Immature natural killer cell (primary cell): ENCODE measurements at regions not wholly inside any gene's neighbourhood (a gene's known extent, or its start where the extent isn't known, plus 50 kb on each side); places are given as distances from the start of the nearest gene placed in this dataset.

Experiments
- DNase-seq, 3 donors: peaks; one replicate each; pipeline ENCODE4 v3.0.0; 2022; ENCODE audit warnings: mixed read lengths in 1 of 3
- H3K27ac Mint-ChIP-seq, 6 donors: one replicate each; pipeline ENCODE4 v1.8.0; 2020; ENCODE audit warnings: mixed read lengths in 6 of 6, mild to moderate bottlenecking in 5 of 6, inconsistent platforms in 4 of 6, moderate library complexity in 3 of 6
- H3K27me3 Mint-ChIP-seq, 3 donors: one replicate each; pipeline ENCODE4 v1.8.0; 2020 to 2021; ENCODE audit warnings: low read depth in 3 of 3, mild to moderate bottlenecking in 3 of 3, mixed read lengths in 3 of 3, moderate library complexity in 3 of 3, inconsistent platforms in 1 of 3
- H3K36me3 Mint-ChIP-seq, 3 donors: one replicate each; pipeline ENCODE4 v1.8.0; 2020; ENCODE audit warnings: mixed read lengths in 3 of 3, inconsistent platforms in 2 of 3, mild to moderate bottlenecking in 2 of 3
- H3K4me1 Mint-ChIP-seq, 2 donors: one replicate each; pipeline ENCODE4 v1.8.0; 2020; ENCODE audit warnings: inconsistent platforms in 2 of 2, mild to moderate bottlenecking in 2 of 2, mixed read lengths in 2 of 2, moderate library complexity in 1 of 2
- H3K4me3 Mint-ChIP-seq, 5 donors: one replicate each; pipeline ENCODE4 v1.8.0; 2020; ENCODE audit warnings: mild to moderate bottlenecking in 5 of 5, mixed read lengths in 5 of 5, inconsistent platforms in 3 of 5, moderate library complexity in 3 of 5
- H3K9me3 Mint-ChIP-seq, 6 donors: one replicate each; pipeline ENCODE4 v1.8.0; 2020; ENCODE audit warnings: mild to moderate bottlenecking in 6 of 6, mixed read lengths in 6 of 6, inconsistent platforms in 4 of 6, moderate library complexity in 3 of 6

- peaks cover 0 to 1% (median 0%) of the 10 kb centered on the region in 6 donors for H3K9me3 Mint-ChIP-seq
- H3K27me3 Mint-ChIP-seq: peaks cover 0 to 3% (median 0%) of the 10 kb centered on the region in 3 donors
- no peaks in the 10 kb centered on the region for H3K36me3 Mint-ChIP-seq
- DNase-seq: no peak
- no peak overlapping the region for H3K4me3 Mint-ChIP-seq
- H3K27ac Mint-ChIP-seq: no peak overlapping the region
- no peaks in the 10 kb centered on the region for H3K4me1 Mint-ChIP-seq
These were observed 163.4 kb upstream of the SYN3 start for GRCh38 chr22:33221568-33221967.

DNA sequence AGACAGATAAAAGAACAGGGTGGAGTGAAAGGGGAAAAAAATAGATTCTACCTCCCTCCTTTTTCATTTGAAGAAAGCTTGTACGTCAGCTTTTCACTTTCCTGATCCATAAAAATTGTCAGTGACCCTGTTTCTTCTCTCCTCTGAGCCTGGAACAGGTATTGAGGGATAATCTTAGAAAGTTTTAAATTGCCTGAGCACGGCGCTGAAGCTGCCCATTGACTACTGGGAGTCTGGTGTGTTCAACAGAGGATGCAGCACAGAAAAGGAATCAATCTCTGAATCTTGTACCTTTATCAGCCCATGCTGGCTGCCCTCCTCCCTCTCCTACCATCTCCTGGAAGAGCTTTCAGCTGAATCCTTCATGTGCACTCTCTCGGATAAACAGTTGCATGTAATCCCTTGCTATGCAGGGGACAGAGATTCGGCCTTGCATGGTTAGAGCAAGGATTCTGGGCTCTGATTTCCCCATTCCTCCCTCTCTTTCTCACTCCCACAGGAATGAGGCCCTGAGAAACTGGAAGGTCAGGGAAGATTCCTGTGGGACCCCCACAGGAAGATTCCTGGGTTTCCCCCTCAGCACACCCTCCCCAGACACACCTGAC lies 162.4 kb upstream of the SYN3 start:
- Mint-ChIP-seq H3K27me3 (peaks cover 0 to 8% (median 0%) of the 10 kb centered on the region in 3 donors), H3K4me1 (no peaks in the 10 kb centered on the region), H3K27ac (no peak overlapping the region), H3K4me3 (no peak overlapping the region), H3K36me3 (no peaks in the 10 kb centered on the region), H3K9me3 (peaks cover 0 to 1% (median 0%) of the 10 kb centered on the region in 6 donors)
- DNase-seq: no peak

DNA sequence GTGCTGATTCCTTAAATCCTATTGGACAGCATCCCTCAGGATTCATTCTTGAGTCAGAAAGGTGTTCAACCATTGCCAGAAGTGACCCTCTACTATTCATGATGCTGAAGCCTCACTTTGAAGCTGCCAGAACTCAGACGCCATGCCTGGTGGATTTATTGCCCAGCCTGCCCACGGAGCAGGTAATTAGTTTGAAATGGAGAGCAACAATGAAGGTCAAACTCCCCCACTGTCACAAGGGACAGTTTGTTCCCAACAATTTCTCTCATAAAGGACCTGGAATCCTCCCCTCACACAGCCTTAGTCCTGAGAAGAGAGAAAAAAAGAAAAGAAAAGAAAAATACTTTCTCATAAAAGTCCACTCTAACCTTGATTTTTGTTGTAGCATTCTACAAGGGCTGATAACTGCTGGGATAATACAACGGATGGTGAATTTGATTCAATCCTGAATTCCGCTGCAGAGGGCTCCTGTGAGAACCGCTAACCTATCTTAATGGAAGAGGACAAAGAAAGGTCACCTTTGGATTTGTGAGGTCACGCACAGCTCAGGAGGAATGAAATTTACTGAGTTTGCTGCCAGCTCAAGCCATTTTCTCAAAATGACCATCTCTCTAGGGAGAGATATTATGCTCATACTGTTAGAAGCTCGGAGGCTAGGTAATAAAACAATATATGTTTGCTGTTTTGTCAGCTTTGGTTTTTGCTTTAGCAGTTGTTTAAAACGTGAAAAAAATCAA lies 161.6 kb upstream of the SYN3 start:
- H3K27ac Mint-ChIP-seq: no peak overlapping the region
- H3K36me3 Mint-ChIP-seq: no peaks in the 10 kb centered on the region
- H3K4me1 Mint-ChIP-seq: no peaks in the 10 kb centered on the region
- peaks cover 0 to 1% (median 0%) of the 10 kb centered on the region in 6 donors for H3K9me3 Mint-ChIP-seq
- no peak for DNase-seq
- peaks cover 0 to 8% (median 0%) of the 10 kb centered on the region in 3 donors for H3K27me3 Mint-ChIP-seq
- no peak overlapping the region for H3K4me3 Mint-ChIP-seq

- Mint-ChIP-seq H3K4me1 (no peaks in the 10 kb centered on the region), H3K27ac (no peak overlapping the region), H3K9me3 (peaks cover 0 to 3% (median 0%) of the 10 kb centered on the region in 6 donors), H3K36me3 (no peaks in the 10 kb centered on the region), H3K27me3 (peaks cover 0 to 10% (median 4%) of the 10 kb centered on the region in 3 donors), H3K4me3 (no peak overlapping the region)
- DNase-seq: no peak
These were observed 155.3 kb upstream of the SYN3 start for GRCh38 chr22:33213383-33214075.

DNA sequence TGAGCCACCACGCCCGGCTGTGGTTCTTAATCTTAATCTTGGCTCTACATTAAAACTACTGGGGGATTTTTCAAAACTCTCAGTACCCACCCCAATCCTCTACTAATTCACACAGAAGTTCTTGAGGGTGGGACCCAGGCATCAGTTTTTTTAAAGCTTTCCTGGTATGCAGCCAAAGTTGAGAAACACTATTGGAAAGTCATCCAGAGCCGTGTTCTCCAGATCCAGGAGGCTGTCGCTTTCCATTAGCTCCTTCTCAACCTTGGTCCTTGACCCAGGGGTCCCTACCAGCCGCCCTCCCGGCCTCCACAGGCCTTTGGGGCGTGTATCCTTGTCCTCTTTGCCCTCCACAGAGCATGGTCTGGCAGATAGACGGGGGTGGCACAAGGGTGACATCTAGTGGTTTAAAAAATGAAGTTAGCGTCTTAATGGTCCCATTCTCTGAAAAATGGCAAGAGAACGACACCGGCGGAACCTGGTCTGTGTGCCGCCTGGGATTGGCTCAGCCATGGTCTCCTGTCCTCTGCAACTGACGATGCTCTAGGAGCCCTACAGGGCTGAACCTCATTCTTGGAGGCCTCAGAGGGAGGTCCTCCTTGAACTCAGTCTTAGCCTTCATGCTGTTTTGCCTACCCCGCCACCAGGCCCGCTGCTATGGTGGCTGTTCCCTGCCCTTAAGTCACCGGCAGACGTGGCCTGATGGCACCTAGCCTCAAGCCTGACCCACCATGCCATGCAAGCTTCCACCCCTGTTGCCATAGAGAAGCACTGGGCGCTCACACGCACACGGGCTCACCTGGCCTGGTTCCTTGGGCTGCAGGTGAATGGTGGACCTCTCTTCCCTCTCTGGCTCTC lies 152.0 kb upstream of the SYN3 start:
- Mint-ChIP-seq H3K27ac (no peak overlapping the region), H3K36me3 (no peaks in the 10 kb centered on the region), H3K27me3 (peaks cover 2 to 8% (median 6%) of the 10 kb centered on the region in 3 donors), H3K4me1 (no peaks in the 10 kb centered on the region), H3K4me3 (no peak overlapping the region), H3K9me3 (peaks cover 0 to 2% (median 0%) of the 10 kb centered on the region in 6 donors)
- DNase-seq: no peak

- Mint-ChIP-seq H3K4me1 (no peaks in the 10 kb centered on the region), H3K36me3 (no peaks in the 10 kb centered on the region), H3K9me3 (no peaks in the 10 kb centered on the region), H3K4me3 (no peak overlapping the region), H3K27me3 (peaks cover 0 to 12% (median 10%) of the 10 kb centered on the region in 3 donors), H3K27ac (no peak overlapping the region)
- DNase-seq: no peak
These were observed 146.2 kb upstream of the SYN3 start for GRCh38 chr22:33204408-33204807.

GRCh38 chr22:33202455-33202854 lies 144.3 kb upstream of the SYN3 start:
- H3K4me1 Mint-ChIP-seq: no peaks in the 10 kb centered on the region
- no peaks in the 10 kb centered on the region for H3K9me3 Mint-ChIP-seq
- H3K27ac Mint-ChIP-seq: no peak overlapping the region
- no peaks in the 10 kb centered on the region for H3K36me3 Mint-ChIP-seq
- peaks cover 0 to 12% (median 10%) of the 10 kb centered on the region in 3 donors for H3K27me3 Mint-ChIP-seq
- DNase-seq: no peak
- H3K4me3 Mint-ChIP-seq: no peak overlapping the region

GRCh38 chr22:33194529-33195077 lies 136.4 kb upstream of the SYN3 start:
- peaks cover 0 to 4% (median 0%) of the 10 kb centered on the region in 3 donors for H3K27me3 Mint-ChIP-seq
- DNase-seq: no peak
- peaks cover 0 to 4% (median 0%) of the 10 kb centered on the region in 6 donors for H3K9me3 Mint-ChIP-seq
- H3K27ac Mint-ChIP-seq: no peak overlapping the region
- no peaks in the 10 kb centered on the region for H3K36me3 Mint-ChIP-seq
- H3K4me3 Mint-ChIP-seq: no peak overlapping the region
- H3K4me1 Mint-ChIP-seq: no peaks in the 10 kb centered on the region

- Mint-ChIP-seq H3K27ac (no peak overlapping the region), H3K4me1 (no peaks in the 10 kb centered on the region), H3K9me3 (peaks cover 0 to 4% (median 0%) of the 10 kb centered on the region in 6 donors), H3K36me3 (no peaks in the 10 kb centered on the region), H3K4me3 (no peak overlapping the region), H3K27me3 (peaks cover under 1 to 4% (median 3%) of the 10 kb centered on the region in 3 donors)
- DNase-seq: no peak
These were observed 134.0 kb upstream of the SYN3 start for GRCh38 chr22:33192156-33192555.

GRCh38 chr22:33188326-33188725 lies 130.1 kb upstream of the SYN3 start:
- no peaks in the 10 kb centered on the region for H3K36me3 Mint-ChIP-seq
- no peak overlapping the region for H3K4me3 Mint-ChIP-seq
- peaks cover 1 to 8% (median 2%) of the 10 kb centered on the region in 3 donors for H3K27me3 Mint-ChIP-seq
- DNase-seq: no peak
- peaks cover 0 to 4% (median 0%) of the 10 kb centered on the region in 6 donors for H3K9me3 Mint-ChIP-seq
- H3K4me1 Mint-ChIP-seq: no peaks in the 10 kb centered on the region
- H3K27ac Mint-ChIP-seq: no peak overlapping the region

DNA sequence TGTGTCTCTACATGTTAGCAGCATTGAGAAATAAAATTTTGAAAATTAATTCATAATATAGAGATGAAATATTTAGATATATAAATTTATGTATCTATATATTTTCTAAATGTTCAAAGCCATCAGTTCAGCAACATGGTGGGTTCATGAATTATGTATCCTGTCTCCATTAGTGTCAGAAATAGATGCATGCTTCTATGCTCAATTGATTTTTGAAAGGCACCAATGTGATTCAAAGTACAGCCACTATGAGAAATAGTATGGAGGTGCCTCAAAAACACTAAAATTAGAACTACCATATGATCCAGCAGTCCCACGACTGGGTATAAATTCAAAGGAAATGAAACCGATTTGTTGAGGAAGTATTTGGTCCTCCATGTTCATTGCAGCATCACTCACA lies 128.6 kb upstream of the SYN3 start:
- no peak for DNase-seq
- Mint-ChIP-seq H3K27ac (no peak overlapping the region), H3K4me3 (no peak overlapping the region), H3K36me3 (no peaks in the 10 kb centered on the region), H3K27me3 (peaks cover 0 to 8% (median 4%) of the 10 kb centered on the region in 3 donors), H3K4me1 (no peaks in the 10 kb centered on the region), H3K9me3 (peaks cover 0 to 4% (median 0%) of the 10 kb centered on the region in 6 donors)

GRCh38 chr22:33180356-33180755 lies 122.2 kb upstream of the SYN3 start:
- Mint-ChIP-seq H3K9me3 (peaks cover 0 to 3% (median under 1%) of the 10 kb centered on the region in 6 donors), H3K4me3 (no peak overlapping the region), H3K4me1 (no peaks in the 10 kb centered on the region), H3K36me3 (no peaks in the 10 kb centered on the region), H3K27ac (no peak overlapping the region), H3K27me3 (peaks cover 0 to 5% (median 3%) of the 10 kb centered on the region in 3 donors)
- no peak for DNase-seq
